ENCODE measurements at regions not wholly inside any gene's neighbourhood (a gene's known extent, or its start where the extent isn't known, plus 50 kb on each side); places are given as distances from the start of the nearest gene placed in this dataset.

DNA sequence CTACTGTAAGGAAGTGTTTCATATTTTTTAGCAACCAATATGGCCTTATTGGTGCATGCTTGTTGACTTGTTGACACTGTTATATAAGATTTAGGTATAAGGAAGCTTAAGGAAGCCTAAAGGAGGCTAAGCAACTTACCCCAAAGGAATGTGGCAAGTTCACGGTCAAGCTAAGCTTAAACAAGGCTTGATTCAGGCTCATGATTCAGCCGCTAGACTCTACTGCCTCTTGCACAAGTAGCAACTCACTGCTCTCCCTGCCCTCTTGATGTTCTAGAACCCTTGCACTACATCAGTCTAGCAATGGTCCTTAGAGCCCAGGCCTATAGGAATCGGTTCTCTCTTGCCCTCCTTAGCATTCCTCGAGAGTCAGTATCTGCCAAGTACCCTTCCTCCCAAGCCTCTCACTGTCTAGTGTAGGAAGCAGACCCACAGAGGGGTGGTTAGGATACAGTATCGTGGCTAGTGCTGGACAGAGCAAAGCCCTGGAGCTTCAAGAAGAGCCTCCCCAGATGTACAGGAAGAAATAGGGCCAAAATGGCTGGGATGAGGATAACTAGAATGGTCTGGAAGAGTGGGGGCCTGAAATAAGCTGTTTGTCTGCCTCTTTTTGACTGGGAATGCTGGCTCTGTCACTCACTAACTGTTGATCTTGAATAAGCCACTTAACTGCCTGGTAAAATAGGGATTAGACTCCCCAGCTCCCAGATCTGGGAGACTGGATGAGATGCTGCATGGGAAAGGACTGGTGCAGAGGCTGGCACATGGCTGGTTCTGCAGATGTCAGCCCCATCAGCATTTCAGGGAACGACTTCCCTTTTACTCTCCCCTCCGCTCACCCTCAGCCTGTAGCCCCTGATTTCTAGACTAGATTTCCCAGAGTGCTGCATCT is 122.2 kb downstream of the NAV1 start:
- no peak for DNase-seq

DNA sequence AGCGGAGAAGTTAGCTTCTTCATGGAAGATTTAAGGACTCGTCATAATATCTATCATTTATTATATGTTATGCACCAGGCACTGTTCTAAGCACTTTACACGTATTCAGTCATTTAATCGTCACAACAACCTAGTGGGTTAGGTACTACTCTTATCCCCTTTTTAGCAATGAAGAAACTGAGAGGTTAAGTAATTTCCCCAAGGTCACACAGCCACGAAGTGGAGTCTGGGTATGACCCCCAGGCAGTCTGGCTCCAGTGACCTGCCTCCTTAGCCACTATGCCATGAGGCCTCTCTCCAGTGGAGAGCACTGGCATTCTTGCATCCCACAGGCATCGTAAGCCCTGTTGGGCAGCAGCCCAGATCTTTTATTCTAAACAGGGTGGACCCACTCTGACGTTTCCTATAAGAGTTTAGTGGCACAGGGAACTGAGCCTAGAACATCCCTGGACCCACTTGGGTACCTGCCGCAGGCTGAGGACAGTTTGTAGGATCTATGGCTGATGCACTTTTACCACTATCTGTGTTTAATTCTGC is 123.0 kb downstream of the NAV1 start:
- no peak for DNase-seq

DNA sequence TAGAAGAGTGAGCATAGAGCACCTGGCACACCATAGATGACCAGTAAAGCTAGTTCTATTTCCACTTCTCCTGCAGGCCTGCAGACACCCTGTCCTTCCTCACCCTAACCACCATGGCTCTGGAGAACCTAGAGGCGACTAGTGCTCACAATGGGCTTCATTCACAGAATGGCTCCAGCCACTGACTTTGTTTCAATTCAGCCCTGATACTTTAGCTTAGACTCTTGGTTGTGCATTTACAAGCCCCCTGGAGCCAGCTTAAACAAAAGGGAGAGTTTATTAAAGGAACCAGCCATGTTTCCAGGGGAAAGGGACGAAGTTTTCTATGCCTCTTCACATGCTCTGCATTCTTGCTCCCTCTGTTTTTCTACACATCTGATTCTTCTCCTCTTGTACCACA is 123.7 kb downstream of the NAV1 start:
- DNase-seq, result no peak

DNA sequence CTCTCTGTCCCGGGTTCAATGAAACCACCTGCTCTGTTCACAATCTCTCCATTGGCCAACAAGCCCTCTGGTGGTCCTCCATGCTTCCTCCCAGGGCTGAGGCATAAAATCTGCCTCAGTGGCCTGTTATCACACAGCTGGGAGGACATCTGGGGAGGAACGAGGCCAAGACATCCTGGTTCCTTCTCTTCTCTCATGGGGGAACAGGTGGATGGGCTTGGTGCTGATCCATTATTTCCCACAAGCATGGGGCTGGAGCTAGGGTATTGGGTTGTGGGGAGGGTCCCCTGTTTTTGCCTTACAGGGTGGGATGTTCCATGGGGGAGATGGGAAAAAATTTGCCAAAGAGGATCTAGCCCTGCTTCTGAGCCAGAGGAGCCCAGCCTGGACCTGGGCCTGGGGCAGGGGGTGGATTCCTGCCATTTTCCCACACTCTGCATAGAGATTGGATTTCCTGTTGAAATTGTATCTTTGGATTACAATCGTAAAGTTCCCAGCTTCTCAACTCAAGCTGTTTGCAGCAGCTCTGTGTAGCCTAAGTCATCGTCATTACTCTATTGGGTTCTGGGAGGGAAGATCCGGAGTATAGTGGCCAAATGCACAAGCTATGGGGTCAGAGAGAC is 124.7 kb downstream of the NAV1 start:
- DNase-seq, result no peak

DNA sequence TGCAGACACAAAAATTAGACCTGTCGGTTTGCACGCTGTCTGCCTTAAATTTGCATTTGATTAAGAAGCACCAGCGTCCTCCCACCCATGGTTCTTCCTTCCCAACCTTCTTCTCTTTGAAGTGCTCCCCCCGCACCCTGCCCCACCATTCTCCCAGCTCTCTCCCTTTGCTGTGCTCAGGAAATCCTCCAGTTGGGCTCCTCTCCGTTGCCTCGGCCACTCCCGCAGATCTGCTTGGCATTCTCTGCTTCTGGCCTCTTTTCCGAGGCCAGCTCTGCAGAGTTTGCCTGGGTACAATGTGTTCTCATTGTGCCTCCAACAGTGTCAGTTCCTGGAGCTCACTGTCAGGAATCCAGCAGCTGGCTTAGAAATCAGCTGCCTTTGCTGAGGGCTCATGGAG is 126.1 kb downstream of the NAV1 start:
- DNase-seq, result no peak

DNA sequence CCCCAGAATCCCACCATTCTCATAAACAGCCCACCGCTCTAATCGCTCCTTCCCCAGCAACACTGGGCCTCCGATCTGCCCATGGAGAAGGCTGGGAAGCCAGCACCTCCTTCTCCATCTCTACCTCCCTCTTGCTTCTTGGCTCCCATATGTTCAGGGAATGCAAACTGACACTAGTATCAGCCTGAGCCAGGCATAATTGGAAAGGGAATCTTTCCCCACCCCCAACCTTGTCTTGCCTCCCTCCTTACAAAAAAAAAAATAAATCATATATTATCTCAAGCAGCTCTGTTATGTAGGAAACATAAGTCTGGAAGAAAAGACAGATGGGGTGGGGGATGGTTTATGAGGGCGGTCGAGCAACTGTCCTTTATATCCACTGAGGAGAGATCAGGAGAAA is 127.2 kb downstream of the NAV1 start:
- DNase-seq, result no peak

DNA sequence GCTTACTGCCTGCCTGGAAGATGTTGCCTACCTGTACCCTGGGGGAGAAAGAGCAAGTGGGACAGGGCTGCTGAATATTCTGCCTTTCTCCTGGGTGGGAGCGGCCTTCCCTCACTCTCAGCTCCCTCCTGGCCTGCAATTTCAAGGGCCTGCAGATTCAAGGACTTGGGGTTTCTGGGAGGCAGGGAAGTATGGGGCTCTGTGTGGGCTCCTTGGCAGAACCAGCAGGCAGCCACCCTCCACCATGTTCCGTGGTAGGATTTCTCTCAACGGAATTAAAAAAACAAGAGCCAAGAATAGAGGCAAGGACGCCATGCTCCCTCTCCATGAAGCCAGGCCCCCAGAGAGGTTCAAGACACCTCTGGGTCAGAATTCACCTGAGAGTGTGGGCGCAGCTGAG is 127.7 kb downstream of the NAV1 start:
- DNase-seq, result no peak

DNA sequence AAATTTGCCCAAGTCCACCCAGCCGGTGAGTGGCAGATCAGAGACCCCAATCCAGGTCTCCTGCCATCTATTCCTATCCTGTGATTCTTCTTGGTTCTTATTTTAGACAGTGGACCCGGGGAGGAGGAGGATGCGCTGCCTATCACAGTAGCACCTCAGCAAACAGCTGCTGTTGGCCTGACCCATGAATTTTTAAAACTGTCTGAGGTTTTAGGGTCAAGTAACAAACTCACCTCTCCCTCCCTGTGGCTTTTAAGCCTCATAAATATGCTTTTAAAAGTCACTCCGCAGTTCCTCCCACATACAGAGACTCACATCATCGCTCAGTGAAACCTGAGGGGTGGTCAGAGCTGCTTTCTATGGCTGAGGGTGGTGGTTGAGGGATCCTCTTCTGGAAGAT is 128.6 kb downstream of the NAV1 start:
- no peak for DNase-seq

DNA sequence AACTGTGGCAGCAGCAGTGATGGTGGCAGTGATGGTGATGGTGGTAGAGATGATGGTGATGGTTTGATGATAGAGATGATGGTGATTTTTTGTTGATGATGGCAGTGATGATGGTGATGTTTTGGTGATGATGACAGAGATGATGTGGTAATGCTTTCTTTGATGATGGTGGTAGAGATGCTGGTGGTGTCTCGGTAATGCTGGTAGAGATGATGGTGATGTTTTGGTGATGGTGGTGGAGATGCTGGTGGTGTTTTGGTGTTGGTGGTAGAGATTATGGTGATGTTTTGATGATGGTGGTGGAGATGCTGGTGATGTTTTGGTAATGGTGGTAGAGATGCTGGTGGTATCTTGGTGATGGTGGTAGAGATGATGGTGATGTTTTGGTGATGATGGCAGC is 131.6 kb downstream of the NAV1 start:
- no peak for DNase-seq

DNA sequence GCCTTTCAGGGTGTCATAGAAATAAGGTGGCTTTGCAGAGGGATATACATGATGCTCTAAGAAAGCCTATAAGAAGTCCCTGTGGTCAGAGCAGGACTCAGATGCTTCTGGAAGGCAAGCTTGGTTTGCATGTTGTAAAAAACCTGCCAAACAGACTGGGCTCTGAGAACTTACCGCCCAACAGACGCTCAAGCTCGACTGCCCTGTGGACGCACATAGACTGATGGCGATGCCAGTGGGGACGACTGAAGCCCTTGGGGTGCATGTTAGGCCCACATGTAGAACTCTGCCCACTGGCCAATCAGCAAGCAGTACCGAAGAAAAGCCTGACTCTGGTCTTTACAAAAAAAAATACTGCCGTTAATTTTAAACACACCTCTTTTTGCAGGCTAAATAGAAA is 133.8 kb downstream of the NAV1 start:
- no peak for DNase-seq

DNA sequence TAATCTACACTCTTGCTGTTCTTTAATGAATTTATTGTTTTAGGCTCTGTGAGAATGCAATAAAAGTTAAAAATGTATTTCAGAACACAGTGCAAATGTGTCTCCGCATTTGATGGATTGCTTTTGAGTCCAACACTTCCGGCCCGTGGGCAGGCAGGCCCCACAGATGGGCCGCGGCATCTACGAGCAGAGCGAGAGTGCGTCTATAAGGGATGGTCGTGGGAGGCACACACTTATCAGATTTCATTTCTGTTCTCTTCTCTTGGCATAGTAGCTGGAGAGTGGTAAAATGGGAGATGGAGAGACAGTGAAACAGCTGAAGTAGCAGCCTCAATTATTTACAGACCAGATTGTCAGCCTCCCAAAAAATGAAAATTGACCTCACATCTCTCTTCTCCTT is 134.2 kb downstream of the NAV1 start:
- no peak for DNase-seq

DNA sequence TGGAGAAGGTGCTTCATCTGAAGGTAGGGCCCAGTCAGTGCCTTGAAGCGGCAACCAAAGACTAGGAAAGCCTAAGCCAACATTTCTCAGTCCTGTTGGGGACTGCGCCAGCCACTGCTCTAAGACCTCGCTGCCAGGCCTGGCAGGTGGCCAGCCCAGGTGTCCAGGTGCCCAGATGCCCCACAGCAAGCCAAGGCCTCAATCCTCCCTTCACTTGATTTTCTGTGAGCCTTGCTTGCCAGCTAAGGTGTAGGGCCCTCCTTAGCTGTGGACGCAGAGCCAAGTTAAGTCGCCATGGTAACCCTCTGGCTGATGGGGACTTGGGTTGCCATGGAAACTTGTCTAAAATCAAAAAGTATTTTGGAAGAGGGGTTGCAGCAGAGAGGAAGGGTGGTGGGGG is 135.0 kb downstream of the NAV1 start:
- no peak for DNase-seq

DNA sequence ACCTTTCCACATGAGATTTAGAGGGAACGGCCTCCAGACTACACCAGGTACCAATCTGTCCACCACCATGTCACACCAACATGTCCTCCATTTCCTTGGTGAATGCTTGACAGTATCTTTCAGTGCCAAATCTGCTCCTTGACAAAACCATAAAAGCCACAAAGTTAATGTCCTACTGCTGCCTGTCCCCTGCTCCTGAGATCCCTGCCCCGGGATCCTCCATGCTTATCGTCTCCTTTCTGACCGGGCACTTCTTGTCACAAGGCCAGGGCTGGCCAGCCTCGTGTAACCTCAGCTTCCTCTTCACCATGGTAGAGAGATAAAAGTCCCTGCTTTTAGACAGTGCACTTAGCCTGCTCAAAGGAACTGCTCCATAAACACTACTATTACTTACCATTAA is 136.2 kb downstream of the NAV1 start:
- no peak for DNase-seq

DNA sequence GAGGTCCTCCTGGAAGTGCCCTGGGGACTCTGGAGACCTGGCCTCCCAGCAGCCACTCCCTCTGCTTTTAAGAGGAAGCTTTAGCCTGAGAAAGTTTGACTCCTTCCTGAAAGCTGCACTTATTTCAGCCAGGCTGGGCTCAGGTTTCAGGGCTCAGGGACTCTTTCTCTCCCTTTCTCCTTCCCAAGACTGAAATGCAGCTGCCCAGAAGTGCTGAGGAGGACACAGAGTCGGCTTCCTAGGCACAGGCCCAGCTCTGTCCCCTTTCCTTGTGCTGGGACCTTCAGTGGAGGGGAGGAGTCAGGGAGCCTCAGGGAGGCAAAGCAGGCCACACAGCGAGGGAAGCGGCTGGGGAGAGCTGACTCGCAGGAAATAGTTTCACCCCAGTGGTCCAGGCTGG is 137.3 kb downstream of the NAV1 start:
- no peak for DNase-seq

DNA sequence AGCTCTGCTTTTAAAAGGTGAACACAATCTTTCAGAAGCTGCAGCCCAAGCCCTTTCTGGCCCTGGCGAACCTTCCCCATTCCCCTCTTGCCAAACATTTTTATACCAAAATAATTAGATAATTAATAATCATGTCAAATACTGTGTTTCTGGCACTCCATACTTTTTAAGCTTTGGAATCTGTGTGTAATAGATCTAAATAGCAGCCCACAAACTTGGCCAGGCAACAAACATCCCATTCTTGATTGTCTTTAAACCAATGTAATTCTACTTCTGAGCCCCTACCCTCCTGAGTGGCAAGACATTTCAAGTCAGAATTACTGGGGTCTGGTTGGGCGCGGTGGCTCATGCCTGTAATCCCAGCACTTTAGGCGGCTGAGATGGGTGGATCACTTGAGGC is 137.7 kb downstream of the NAV1 start:
- no peak for DNase-seq

DNA sequence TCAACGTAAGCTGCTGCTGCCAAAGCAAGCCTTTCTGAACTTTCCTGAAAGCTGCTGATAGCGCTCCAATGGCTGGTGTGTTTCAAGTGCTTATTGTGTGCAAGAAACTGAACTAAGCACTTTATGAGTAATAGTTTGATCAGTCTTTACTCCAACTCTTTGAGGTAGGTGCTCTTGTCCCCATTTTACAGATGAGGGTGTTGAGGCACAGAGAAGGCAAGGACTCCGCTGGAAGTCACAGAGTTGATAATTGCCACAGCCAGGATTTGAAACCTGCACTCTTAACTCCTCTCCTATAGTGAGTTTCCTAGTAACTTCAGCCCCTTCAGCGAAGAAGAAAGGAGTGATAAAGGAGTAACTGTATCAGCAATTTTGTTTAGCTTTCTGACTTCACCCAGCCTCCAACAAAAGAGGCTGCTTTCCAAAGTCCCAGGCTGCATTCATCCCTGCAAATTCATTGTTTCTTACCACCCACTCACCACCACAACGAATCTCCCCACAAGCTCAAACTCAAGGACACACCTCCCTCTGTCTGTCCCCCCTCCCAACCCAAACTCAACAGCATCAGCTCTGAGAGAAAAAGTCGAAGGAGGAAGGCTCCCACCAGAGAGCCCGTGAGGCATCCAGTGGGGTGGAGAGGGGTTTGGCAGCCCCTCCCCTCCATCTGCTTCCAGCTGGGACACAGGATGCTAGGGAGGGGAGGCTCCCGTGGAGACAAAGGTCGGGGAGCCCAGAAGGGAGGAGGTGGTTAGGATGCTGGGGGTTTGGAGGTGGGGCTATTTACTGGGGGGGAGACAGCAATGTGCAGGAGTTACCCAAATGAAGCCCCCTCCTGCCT is 139.6 kb downstream of the NAV1 start:
- DNase-seq, result no peak

DNA sequence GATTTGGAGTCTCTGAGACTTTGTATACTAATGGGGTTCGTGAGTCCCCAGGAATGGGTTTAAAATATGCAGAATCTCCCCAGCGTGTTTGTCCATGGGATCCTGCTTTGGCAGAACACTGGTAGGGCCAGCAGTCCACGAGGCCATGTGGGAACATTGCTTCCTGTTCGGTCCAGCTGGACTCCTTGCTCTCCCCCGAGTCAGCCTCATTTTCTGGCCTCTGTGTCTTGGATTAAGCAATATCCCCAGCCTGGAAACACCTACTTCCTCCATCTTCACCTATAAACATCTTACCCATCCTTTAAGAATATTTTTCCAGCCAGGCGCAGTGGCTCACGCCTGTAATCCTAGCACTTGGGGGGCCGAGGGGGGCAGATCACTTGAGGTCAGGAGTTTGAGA is 142.4 kb downstream of the NAV1 start:
- DNase-seq, result no peak

DNA sequence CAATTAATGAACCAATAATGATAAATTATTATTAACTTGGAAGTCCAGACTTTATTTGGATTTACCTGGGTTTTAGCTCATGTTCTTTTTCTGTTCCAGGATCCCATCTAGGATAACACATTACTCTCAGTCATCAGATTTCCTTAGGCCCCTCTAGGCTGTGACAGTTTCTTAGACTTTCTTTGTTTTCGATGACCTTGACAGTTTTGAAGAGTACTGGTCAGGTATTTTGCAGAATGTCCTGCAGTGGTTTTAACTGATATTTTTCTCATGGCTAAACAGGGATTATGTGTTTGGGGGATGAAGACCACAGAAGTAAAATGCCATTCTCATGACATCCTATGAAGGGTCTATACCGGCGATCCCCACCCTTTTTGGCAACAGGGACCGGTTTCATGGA is 144.0 kb downstream of the NAV1 start:
- DNase-seq, result no peak

DNA sequence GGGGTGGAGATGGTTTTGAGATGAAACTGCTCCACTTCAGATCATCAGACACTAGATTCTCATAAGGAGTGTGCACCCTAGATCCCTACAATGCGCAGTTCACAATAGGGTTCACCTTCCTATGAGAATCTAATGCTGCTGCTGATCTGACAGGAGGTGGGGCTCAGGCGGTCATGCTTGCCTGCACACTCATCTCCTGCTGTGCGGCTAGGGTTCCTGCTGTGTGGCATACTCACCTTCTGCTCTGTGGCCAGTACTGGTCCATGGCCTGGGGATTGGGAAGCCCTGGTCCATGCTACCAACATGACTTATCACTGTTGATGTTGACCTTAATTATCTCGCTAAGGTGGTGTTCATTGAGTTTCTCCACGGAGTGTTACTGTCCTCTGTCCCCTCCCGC is 144.5 kb downstream of the NAV1 start:
- no peak for DNase-seq

DNA sequence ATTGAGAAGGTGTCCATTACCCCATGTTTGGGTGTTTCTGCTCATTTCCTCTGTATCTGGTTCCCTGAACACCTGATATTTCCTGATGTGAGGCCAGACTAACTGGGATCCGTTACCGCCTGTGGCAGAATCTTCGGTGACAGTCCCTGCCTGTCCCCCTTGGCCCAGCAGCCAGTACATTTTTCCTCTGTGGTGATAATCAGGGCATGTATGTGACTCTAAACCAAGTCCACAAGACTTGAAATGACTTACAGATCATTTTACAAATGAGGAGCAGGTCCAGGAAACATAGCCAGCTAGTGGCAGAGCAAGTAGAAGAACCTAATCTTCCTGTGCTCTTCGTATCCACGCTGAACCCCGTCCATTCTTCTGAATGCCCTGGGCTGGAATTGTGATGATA is 143.5 kb upstream of the IPO9 start:
- no peak for DNase-seq

DNA sequence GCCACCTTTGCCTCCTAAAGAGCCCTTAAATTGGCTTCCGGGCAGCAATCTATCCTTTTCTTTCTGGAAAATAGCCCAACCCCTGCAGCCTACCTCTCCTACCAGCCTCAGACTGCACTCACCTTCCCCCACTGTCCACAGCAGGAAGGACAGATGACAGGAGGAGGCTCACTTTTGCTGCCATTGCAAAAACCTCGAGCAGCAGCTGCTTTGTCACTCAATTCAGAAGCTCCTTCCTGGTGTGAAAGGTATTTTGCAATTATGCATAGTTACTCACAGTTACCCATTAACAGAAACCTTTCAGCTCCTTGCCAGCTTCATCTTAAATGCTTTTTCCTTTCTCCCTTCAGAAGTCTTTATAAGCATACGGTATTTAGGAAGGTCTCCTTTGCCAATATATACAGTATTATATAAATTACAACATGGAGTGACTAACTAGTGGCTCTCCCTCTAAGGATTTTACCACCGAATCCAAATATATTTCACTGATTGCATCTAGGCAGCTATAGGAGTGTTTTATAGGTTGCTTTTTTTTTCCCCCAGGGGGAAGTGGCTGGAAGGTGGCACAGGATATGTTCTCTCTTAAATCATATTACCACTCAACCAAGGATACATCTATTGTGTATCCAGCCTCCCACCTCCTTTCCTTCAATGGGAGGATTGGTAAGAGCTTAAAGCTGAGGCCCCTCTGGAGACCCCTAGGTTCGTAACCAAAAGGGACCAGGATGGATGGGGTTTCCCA is 142.1 kb upstream of the IPO9 start:
- DNase-seq, result peak; percentile 82

DNA sequence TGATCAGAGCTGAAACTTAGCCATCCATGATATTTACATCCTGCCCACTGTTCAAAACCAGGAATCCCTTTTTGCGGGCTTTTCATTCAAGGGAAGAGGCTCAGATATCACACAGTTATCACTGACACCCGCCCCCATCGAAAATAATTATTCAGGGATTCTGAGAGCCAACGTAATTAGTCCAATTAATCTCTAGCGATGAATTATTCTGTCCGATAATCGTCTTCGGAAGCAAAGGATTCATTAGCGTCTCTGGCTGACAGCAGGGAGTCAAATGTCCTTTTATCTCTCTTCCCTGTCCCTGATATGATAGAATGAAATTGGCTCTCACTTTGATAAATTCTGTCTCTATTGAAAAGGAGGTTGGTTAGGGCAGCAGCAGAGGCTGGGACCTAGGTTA is 140.4 kb upstream of the IPO9 start:
- no peak for DNase-seq

DNA sequence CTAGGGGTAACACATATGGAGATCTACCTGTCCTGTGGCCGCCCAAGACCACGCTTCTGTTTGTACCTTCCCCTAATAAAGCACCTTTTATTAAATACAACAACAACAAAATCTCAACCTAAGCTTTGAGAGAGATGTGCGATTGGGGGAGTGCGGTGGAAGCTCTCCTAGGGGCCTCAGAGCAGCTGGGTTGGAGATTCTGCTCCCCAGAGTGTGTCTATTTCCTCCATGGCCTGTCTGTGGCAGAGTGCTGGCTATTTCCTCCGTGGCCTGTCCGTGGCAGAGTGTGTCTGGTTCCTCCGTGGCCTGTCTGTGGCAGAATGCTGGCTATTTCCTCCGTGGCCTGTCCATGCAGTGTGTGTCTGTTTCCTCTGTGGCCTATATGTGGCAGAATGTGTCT is 139.3 kb upstream of the IPO9 start:
- DNase-seq, result no peak
